Heart left ventricle (tissue), 16 donors: ENCODE measurements at regions not wholly inside any gene's neighbourhood (a gene's known extent, or its start where the extent isn't known, plus 50 kb on each side); places are given as distances from the start of the nearest gene placed in this dataset.
"Not testable (repeated sequence)": the region's sequence is repeated elsewhere in the genome, so short reads cannot be mapped to it uniquely, and the experiment has no call there.

Experiments used
- ATAC-seq, 4 donors: fragments of 200-7000 bp; cut with Tn5 transposase; one replicate each; pipeline ENCODE4 v1.9.1; 2020 to 2022; ENCODE audit warnings: moderate library complexity in 4 of 4, mild to moderate bottlenecking in 3 of 4, moderate number of reproducible peaks in 1 of 4
- DNase-seq, 5 donors: peaks; one replicate each; pipeline ENCODE4 v3.0.0-alpha.2; 2020
- H3K27ac ChIP-seq, 12 donors: fragments of 200-600 bp; sonication (generic) in 4 of 12; one replicate each; pipeline versions ENCODE4 v1.5.0 to v1.8.0; 2016 to 2022; ENCODE audit warnings: mild to moderate bottlenecking in 2 of 12
- H3K27me3 ChIP-seq, 9 donors: fragments of 200-600 bp; sonication (generic) in 2 of 9; one replicate each; pipeline versions ENCODE4 v1.5.1 to v1.8.0; 2016 to 2022; ENCODE audit warnings: mild to moderate bottlenecking in 3 of 9
- H3K36me3 ChIP-seq, 9 donors: fragments of 200-600 bp; sonication (generic) in 2 of 9; one replicate each; pipeline versions ENCODE4 v1.5.0 to v1.8.0; 2018 to 2022; ENCODE audit warnings: mild to moderate bottlenecking in 2 of 9
- H3K4me1 ChIP-seq, 12 donors: fragments of 200-600 bp; sonication (generic) in 4 of 12; one replicate each; pipeline versions ENCODE4 v1.5.0 to v1.8.0; 2016 to 2022; ENCODE audit warnings: mild to moderate bottlenecking in 3 of 12
- H3K4me3 ChIP-seq, 12 donors: fragments of 200-600 bp; sonication (generic) in 4 of 12; one replicate each; pipeline versions ENCODE4 v1.5.0 to v1.8.0; 2017 to 2022; ENCODE audit warnings: mild to moderate bottlenecking in 9 of 12, moderate library complexity in 4 of 12
- H3K9me3 ChIP-seq, 12 donors: fragments of 200-600 bp; sonication (generic) in 4 of 12; one replicate each; pipeline versions ENCODE4 v1.5.0 to v1.8.0; 2016 to 2022; ENCODE audit warnings: mild to moderate bottlenecking in 1 of 12
- CTCF ChIP-seq, 12 donors: fragments of 200-600 bp; sonication (generic) in 4 of 12; IDR thresholded peaks; one replicate each; pipeline versions ENCODE4 v1.5.0 to v1.8.0; 2018 to 2022; ENCODE audit warnings: antibody characterized with exemption in 12 of 12, mild to moderate bottlenecking in 5 of 12
- POLR2A ChIP-seq, 2 donors: fragments of 450-650 bp; IDR thresholded peaks; one replicate each; pipeline ENCODE4 v1.6.1; 2017; ENCODE audit warnings: antibody characterized with exemption in 2 of 2, mild to moderate bottlenecking in 2 of 2, moderate library complexity in 2 of 2
- WGBS, 4 donors: extraction: QIAGEN DNeasy Blood & Tissue Kit in 2 of 4; methylation state at CpG; one replicate each; pipeline versions ENCODE4 v1.1.5 to v1.1.7; 2013 to 2018; 5-methylcytosine and 5-hydroxymethylcytosine counted together
- intact Hi-C, 10 donors: fragments of 100-400 bp; cut with DNase I; formaldehyde crosslinking; loops; one replicate each; pipeline versions ENCODE4 v1.11.1 to v1.14.2; 2022
- donor health status: ischemic (EF 13 %, LVEDD 7.1; RV severe dilation, severe dysfunction).
- donor health status: healthy with polysubstance abuse.
- donor health status: DM: no; HTN: yes; CAD: no.
- donor health status: DM: no; HTN: no; CAD: no.
- donor health status: ischemic (EF 25% LVEDD 6.9; RV normal size, moderate dysfunction).
- donor health status: ischemic (EF 25% LVEDD 5.7; RV mildly dilated, moderate dysfunction).
- donor health status: healthy.
- donor health status: DM: yes; HTN: yes; CAD: no.
- donor health status: ischemic (EF 35%, LVEDD 5.7; RV mildly dilated, moderate dysfunction).
- donor health status: nonischemic (EF 11% LVEDD 7.7; RV severe dilation, severe dysfunction).
- donor health status: DM: yes; HTN: yes; CAD: no.
- donor health status: PGD.
- donor health status: ischemic (EF 29% LVEDD 5.4; RV normal size, mild dysfunction).
- donor health status: nonischemic (EF 23%, LVEDD 6.1; RV moderate dilation, normal function).

- ATAC-seq (peak in 1 of 4 donors; percentile 41), DNase-seq (no peak)
- no peak overlapping the region for H3K4me3 ChIP-seq
- peaks cover 0 to 4% (median 0%) of the 10 kb centered on the region in 12 donors for H3K4me1 ChIP-seq
- intact Hi-C loops: loop anchor here in 2 of 10 donors (10.0 kb wide), 2 partner anchors 170 to 430 kb away; no protein-coding TSS in a partner anchor
- 62 to 66% (median 63%) methylated on average over 2 of the region's 2 CpGs for WGBS, 4 donors
- no peaks in the 10 kb centered on the region for H3K36me3 ChIP-seq
- H3K27ac ChIP-seq: no peak overlapping the region
- H3K9me3 ChIP-seq: peaks cover 0 to 15% (median 0%) of the 10 kb centered on the region in 12 donors
- H3K27me3 ChIP-seq: no peaks in the 10 kb centered on the region
- no peak for TF ChIP-seq CTCF (IDR thresholded peaks at IDR 0.05)
- no peak for TF ChIP-seq POLR2A (IDR thresholded peaks at IDR 0.05)
These were observed 521.8 kb downstream of the RMST start for GRCh38 chr12:97984436-97984835.

- H3K27ac ChIP-seq: no peak overlapping the region
These were observed 522.5 kb downstream of the RMST start for GRCh38 chr12:97984974-97985580.

GRCh38 chr12:97985834-97986233, 523.2 kb downstream of the RMST start:
- ATAC-seq (peak in 2 of 4 donors; percentile 53 to 63), DNase-seq (no peak)
- H3K27me3 ChIP-seq: no peaks in the 10 kb centered on the region
- peaks cover 0 to 4% (median 0%) of the 10 kb centered on the region in 12 donors for H3K4me1 ChIP-seq
- no peak overlapping the region for H3K4me3 ChIP-seq
- H3K36me3 ChIP-seq: no peaks in the 10 kb centered on the region
- 76 to 81% (median 77%) methylated on average over 5 of the region's 5 CpGs for WGBS, 4 donors
- intact Hi-C loops: loop anchor here in 2 of 10 donors (10.0 kb wide), 2 partner anchors 169 to 431 kb away; no protein-coding TSS in a partner anchor
- TF ChIP-seq CTCF (IDR thresholded peaks at IDR 0.05) (no peak), POLR2A (IDR thresholded peaks at IDR 0.05) (no peak)
- no peak overlapping the region for H3K27ac ChIP-seq
- peaks cover 0 to 15% (median under 1%) of the 10 kb centered on the region in 12 donors for H3K9me3 ChIP-seq

More at GRCh38 chr12:97984974-97985580, 522.5 kb downstream of the RMST start:
- TF ChIP-seq CTCF (IDR thresholded peaks at IDR 0.05) (no peak), POLR2A (IDR thresholded peaks at IDR 0.05) (no peak)
- Histone ChIP-seq H3K27me3 (no peaks in the 10 kb centered on the region), H3K36me3 (no peaks in the 10 kb centered on the region), H3K9me3 (peaks cover 0 to 15% (median 0%) of the 10 kb centered on the region in 12 donors), H3K4me3 (no peak overlapping the region), H3K4me1 (peaks cover 0 to 4% (median 0%) of the 10 kb centered on the region in 12 donors)
- 60 to 83% (median 78%) methylated on average over 4 of the region's 4 CpGs for WGBS, 4 donors
- no peak for DNase-seq
- intact Hi-C loops: loop anchor here in 2 of 10 donors (10.0 kb wide), 2 partner anchors 170 to 430 kb away; no protein-coding TSS in a partner anchor
- no peak for ATAC-seq

GRCh38 chr12:97988588-97988987, 526.0 kb downstream of the RMST start:
- intact Hi-C loops: loop anchor here in 2 of 10 donors (10.0 kb wide), 2 partner anchors 166 to 434 kb away; no protein-coding TSS in a partner anchor
- H3K9me3 ChIP-seq: peaks cover 0 to 14% (median 0%) of the 10 kb centered on the region in 12 donors
- not testable (repeated sequence) for H3K4me3 ChIP-seq, H3K27me3 ChIP-seq, H3K4me1 ChIP-seq, DNase-seq, ATAC-seq, H3K36me3 ChIP-seq, H3K27ac ChIP-seq
